Panc1 (cell line): ENCODE measurements at regions not wholly inside any gene's neighbourhood (a gene's known extent, or its start where the extent isn't known, plus 50 kb on each side); places are given as distances from the start of the nearest gene placed in this dataset.

ENCODE experiments used
- ATAC-seq: fragments of 200-7000 bp; cut with Tn5 transposase; 2 replicates; pipeline ENCODE4 v1.9.1; 2020; ENCODE audit warnings: mild to moderate bottlenecking, moderate library complexity
- BruUV-seq: library from RNA; stranded (reverse); fragments of 400-500 nt; replicated peaks from 2 replicates; lab custom pipeline; 2021; lab: Mats Ljungman, UMichigan
- CTCF ChIA-PET: fragments of 300-600 bp; sonication (Branson Sonifier 250); formaldehyde crosslinking; loops from one replicate; lab custom pipeline; 2022; ENCODE audit warnings: antibody characterized with exemption; lab: Charles Lee
- POLR2A ChIA-PET: fragments of 300-600 bp; sonication (Branson Sonifier 250); formaldehyde crosslinking; loops from one replicate; lab custom pipeline; 2022; ENCODE audit warnings: antibody characterized with exemption; lab: Charles Lee
- DNase-seq: peaks from one replicate; pipeline ENCODE4 v3.0.0-alpha.2; 2010; ENCODE audit warnings: low read depth, low spot score
- H3K27ac ChIP-seq: 2 replicates; pipeline ENCODE4 v1.5.1; 2011; ENCODE audit warnings: mild to moderate bottlenecking, low read length, inconsistent platforms
- H3K27me3 ChIP-seq: fragments of 200-500 bp; sonication (Bioruptor generic); 2 replicates; pipeline ENCODE4 v1.6.0; 2014; ENCODE audit warnings: low read length, inconsistent platforms; ENCODE audit not compliant: control insufficient read depth, insufficient read depth
- H3K36me3 ChIP-seq: fragments of 200-500 bp; sonication (Bioruptor generic); 2 replicates; pipeline ENCODE4 v1.5.1; 2014; ENCODE audit warnings: inconsistent platforms, mild to moderate bottlenecking, low read length, moderate library complexity; ENCODE audit not compliant: control insufficient read depth, insufficient read depth
- H3K4me1 ChIP-seq: 2 replicates; pipeline ENCODE4 v1.5.1; 2011; ENCODE audit warnings: inconsistent platforms, mild to moderate bottlenecking, low read length, moderate library complexity; ENCODE audit not compliant: control insufficient read depth, insufficient read depth
- H3K4me3 ChIP-seq, 2 experiments: 2 replicates each; pipeline ENCODE4 v1.5.1; 2011 to 2012; ENCODE audit warnings: low read depth in 2 of 2, low read length in 2 of 2, mild to moderate bottlenecking in 2 of 2, inconsistent platforms in 1 of 2, moderate library complexity in 1 of 2
- H3K9me3 ChIP-seq: fragments of 200-500 bp; sonication (Bioruptor generic); 2 replicates; pipeline ENCODE4 v1.5.1; 2014; ENCODE audit warnings: low read depth, mild to moderate bottlenecking, inconsistent platforms, low read length, moderate library complexity; ENCODE audit not compliant: control insufficient read depth, insufficient read depth
- POLR2AphosphoS5 ChIP-seq: IDR thresholded peaks from 2 replicates; pipeline ENCODE4 v1.6.1; 2012; ENCODE audit warnings: mild to moderate bottlenecking, low read depth, low read length, moderate library complexity
- REST ChIP-seq, 2 experiments: IDR thresholded peaks; 2 replicates each; pipeline ENCODE4 v1.6.1; 2011 to 2012; ENCODE audit warnings: low read depth in 2 of 2, control low read depth in 1 of 2, low read length in 1 of 2, mild to moderate bottlenecking in 1 of 2, moderate library complexity in 1 of 2; ENCODE audit not compliant: insufficient read depth in 1 of 2
- SIN3A ChIP-seq: IDR thresholded peaks from 2 replicates; pipeline ENCODE4 v1.6.1; 2012; ENCODE audit warnings: low read depth, mild to moderate bottlenecking, low read length, moderate library complexity, borderline replicate concordance; ENCODE audit not compliant: insufficient read depth
- TCF7L2 ChIP-seq: IDR thresholded peaks from 2 replicates; pipeline ENCODE4 v1.6.1; 2011; ENCODE audit warnings: mild to moderate bottlenecking, low read depth, low read length, inconsistent platforms
- in situ Hi-C: cut with HindIII; loops from 2 replicates; pipeline ENCODE4 v1.10.0; 2016; ENCODE audit warnings: low sequenced_read_pairs, low pct_unique_long_range_greater_than_20kb
- intact Hi-C: fragments of 100-400 bp; cut with micrococcal nuclease; formaldehyde crosslinking; loops from one replicate; pipeline ENCODE4 v1.10.0; 2022; ENCODE audit not compliant: unreplicated experiment
- TF ChIP-seq, protein P1 (sequence below): fragments of 450-650 bp; IDR thresholded peaks from 2 replicates; pipeline ENCODE4 v1.5.1; 2017; ENCODE audit warnings: mild to moderate bottlenecking

- H3K27ac ChIP-seq = peak overlapping the region; percentile 53
- H3K36me3 ChIP-seq = no peaks in the 10 kb centered on the region
- intact Hi-C loops (no loop called here), in situ Hi-C loops (no loop called here)
- DNase-seq = no peak
- peaks cover 15% of the 10 kb centered on the region; the same call in 1 of the 2 replicates for H3K4me1 ChIP-seq
- H3K27me3 ChIP-seq = no peaks in the 10 kb centered on the region
- peak; percentile 82 for ATAC-seq
- CTCF ChIA-PET = no interaction called here
- POLR2A ChIA-PET = interaction anchor here (0.7 kb wide), 1 partner anchor 16 kb away, joined by 3 read pairs; no protein-coding TSS in a partner anchor
- TF ChIP-seq POLR2AphosphoS5 (no peak), TCF7L2 (no peak)
- BruUV-seq = no TSS peak
- no peak overlapping the region for H3K4me3 ChIP-seq
- H3K9me3 ChIP-seq = peaks cover 41% of the 10 kb centered on the region
These were observed 53.8 kb upstream of the ME3 start for GRCh38 chr11:86726118-86726753.

- no TSS peak for BruUV-seq
- in situ Hi-C loops = no loop called here
- CTCF ChIA-PET = no interaction called here
- POLR2A ChIA-PET = no interaction called here
- no peak for TF ChIP-seq SIN3A
- TF ChIP-seq REST (IDR thresholded peaks at IDR 0.05; ENCODE audit: insufficient read depth in 1 of 2, low read depth in 2 of 2, low read length in 1 of 2) = no peak
- TF ChIP-seq, protein P1, sequence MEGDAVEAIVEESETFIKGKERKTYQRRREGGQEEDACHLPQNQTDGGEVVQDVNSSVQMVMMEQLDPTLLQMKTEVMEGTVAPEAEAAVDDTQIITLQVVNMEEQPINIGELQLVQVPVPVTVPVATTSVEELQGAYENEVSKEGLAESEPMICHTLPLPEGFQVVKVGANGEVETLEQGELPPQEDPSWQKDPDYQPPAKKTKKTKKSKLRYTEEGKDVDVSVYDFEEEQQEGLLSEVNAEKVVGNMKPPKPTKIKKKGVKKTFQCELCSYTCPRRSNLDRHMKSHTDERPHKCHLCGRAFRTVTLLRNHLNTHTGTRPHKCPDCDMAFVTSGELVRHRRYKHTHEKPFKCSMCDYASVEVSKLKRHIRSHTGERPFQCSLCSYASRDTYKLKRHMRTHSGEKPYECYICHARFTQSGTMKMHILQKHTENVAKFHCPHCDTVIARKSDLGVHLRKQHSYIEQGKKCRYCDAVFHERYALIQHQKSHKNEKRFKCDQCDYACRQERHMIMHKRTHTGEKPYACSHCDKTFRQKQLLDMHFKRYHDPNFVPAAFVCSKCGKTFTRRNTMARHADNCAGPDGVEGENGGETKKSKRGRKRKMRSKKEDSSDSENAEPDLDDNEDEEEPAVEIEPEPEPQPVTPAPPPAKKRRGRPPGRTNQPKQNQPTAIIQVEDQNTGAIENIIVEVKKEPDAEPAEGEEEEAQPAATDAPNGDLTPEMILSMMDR = no peak
- no peak for TF ChIP-seq TCF7L2
- no peak for TF ChIP-seq POLR2AphosphoS5
- ATAC-seq = no peak
- Histone ChIP-seq H3K4me1 (peaks cover 15% of the 10 kb centered on the region; the same call in 1 of the 2 replicates), H3K27me3 (no peaks in the 10 kb centered on the region), H3K27ac (peak overlapping the region; percentile 2; the same call in 1 of the 2 replicates), H3K9me3 (peaks cover 42% of the 10 kb centered on the region), H3K36me3 (no peaks in the 10 kb centered on the region), H3K4me3 (no peak overlapping the region)
- no peak for DNase-seq
- intact Hi-C loops = no loop called here
These were observed 51.7 kb upstream of the ME3 start for GRCh38 chr11:86724137-86724536.

DNA sequence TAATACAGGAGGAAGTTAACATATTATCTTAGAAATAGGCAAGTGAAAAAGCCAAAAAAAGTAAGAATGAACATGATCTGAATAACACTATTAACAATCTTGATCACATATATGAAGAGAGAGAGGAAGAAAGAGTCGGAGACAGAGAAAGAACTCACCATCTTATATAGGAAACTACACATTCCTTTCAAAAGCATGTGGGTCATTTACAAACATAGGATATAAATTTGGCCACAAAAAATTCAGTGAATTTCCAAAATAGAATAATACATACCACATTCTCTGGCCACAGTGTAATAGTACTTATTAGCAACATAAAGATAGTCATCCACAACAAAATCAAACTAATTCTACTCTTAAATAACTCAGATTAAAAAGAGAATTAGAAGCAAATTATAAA is 50.9 kb upstream of the ME3 start:
- ATAC-seq (no peak), DNase-seq (no peak)
- CTCF ChIA-PET = no interaction called here
- no peaks in the 10 kb centered on the region for H3K36me3 ChIP-seq
- no peak overlapping the region for H3K27ac ChIP-seq
- POLR2A ChIA-PET = no interaction called here
- TF ChIP-seq REST (IDR thresholded peaks at IDR 0.05; ENCODE audit: insufficient read depth in 1 of 2, low read depth in 2 of 2, low read length in 1 of 2) = no peak
- TF ChIP-seq, protein P1 = no peak
- no peak for TF ChIP-seq TCF7L2
- TF ChIP-seq SIN3A = no peak
- TF ChIP-seq POLR2AphosphoS5 = no peak
- in situ Hi-C loops = no loop called here
- no TSS peak for BruUV-seq
- H3K4me1 ChIP-seq = peaks cover 10% of the 10 kb centered on the region; the same call in 1 of the 2 replicates
- intact Hi-C loops = no loop called here
- no peaks in the 10 kb centered on the region for H3K27me3 ChIP-seq
- H3K9me3 ChIP-seq = peaks cover 42% of the 10 kb centered on the region
- H3K4me3 ChIP-seq = no peak overlapping the region
